GM21390 (cell line): ENCODE measurements at regions not wholly inside any gene's neighbourhood (a gene's known extent, or its start where the extent isn't known, plus 50 kb on each side); places are given as distances from the start of the nearest gene placed in this dataset.
"Not testable (repeated sequence)": the region's sequence is repeated elsewhere in the genome, so short reads cannot be mapped to it uniquely, and the experiment has no call there.

ENCODE experiments used
- ATAC-seq: cut with Tn5 transposase; IDR thresholded peaks from one replicate; pipeline ENCODE4 v1.9.1; 2021; ENCODE audit not compliant: unreplicated experiment

DNA sequence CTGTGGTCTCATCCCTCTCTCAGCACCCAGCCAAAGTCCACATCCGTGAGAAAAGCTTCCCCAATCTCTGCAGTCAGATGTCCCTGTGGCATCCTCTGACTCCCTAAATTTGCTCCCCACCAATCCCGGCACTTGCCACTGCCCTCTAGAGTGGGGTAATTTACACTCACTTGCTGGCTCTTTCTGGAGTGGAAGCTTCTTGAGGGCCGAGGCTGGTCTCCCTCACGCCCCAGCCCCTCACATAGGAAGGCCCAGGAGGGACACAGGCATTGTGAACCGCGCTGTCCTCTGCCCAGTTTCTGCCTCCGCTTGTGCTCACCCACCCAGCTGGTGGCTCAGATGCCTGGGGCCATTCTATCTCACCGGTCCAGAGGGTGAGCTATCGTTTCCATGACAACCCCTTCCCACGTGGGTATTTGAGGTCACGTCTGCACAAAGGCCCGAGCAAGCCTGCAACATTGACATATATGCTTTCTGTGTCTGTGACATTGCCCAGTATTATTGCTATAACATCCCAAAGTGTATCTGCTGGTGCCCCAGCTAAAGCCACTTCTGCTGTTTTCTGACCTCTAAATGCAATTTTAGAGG lies 97.3 kb upstream of the CTBP2 start:
- ATAC-seq: no peak

DNA sequence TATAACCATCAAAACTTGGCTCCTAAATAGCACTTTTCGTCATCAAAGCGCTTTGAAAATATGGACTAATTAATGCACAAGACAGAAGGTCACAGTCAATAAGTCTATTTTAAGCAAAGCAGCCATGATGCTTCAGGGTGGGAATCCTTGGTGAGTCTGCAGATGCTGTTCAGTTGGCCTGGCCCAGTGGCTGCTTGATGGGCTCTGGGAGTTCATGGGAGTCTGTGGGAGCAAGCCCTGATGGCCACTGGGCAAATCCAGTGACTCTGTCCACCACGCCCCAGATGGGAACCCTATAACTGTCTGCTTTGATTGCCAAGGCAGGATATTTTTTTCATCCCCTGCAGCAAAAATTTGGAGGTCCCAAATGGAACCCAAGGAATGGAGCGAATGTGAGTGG lies 95.7 kb upstream of the CTBP2 start:
- no peak for ATAC-seq

DNA sequence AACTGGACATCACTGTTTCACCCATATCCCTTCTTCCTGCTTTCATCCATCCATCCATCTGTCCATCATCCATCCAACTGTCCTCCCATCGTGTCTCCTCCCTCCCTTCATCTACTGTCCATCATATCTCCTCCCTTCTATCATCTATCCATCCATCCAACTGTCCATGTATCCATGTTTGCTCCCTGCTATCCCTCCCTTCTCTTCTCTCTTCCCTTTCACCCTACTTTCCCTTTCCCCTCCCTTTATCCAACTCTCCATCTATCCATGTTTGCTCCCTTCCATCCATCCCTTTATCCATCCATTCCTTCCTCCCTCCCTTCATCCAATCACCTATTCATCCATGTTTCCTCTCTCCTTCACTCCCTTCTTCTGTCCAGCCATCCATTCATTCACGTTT lies 92.6 kb upstream of the CTBP2 start:
- ATAC-seq: no peak

DNA sequence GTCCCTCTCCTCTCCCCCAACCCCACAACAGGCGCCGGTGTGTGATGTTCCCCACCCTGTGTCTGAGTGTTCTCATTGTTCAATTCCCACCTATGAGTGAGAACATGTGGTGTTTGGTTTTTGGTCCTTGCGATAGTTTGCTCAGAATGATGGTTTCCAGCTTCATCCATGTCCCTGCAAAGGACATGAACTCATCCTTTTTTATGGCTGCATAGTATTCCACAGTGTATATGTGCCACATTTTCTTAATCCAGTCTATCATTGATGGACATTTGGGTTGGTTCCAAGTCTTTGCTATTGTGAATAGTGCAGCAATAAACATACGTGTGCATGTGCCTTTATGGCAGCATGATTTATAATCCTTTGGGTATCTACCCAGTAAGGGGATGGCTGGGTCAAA lies 90.5 kb upstream of the CTBP2 start:
- not testable (repeated sequence) for ATAC-seq

DNA sequence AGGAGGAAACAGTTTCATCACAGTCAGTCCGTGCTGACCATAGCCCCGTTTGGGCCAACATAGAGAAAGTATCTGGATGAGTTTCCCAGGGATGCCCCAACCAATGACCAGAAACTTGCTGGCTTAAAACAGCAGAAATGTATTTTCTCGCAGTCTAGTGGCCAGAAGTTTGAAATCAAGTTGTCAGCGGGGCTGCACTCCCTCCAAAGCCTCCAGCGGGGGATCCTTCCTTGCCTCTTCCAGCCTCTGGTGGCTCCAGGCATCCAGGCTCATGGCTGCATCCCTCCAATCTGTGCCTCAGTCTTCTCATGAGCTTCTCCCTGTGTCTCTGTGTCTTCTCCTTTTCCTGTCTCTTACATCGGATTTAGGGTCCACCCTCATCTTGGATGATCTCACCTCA lies 89.6 kb upstream of the CTBP2 start:
- ATAC-seq: no peak

DNA sequence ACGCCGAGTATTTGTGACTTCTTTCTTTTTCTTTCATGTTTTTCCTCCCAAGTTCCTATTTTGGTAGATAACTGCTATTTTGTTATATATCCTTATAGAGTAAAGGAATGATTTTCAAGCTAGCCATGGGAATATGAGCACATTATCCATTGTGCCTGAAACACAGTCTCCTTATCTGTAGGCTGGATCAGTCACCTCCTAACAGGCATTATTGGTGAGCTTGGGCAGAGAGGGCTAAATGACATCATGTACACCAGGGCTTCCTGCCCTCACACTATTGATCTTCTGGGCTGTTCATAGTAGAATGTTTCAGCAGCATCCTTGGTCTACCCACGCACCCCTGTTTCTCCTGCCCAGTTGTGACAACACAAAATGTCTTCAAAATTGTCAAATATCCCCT lies 88.1 kb upstream of the CTBP2 start:
- ATAC-seq: no peak

DNA sequence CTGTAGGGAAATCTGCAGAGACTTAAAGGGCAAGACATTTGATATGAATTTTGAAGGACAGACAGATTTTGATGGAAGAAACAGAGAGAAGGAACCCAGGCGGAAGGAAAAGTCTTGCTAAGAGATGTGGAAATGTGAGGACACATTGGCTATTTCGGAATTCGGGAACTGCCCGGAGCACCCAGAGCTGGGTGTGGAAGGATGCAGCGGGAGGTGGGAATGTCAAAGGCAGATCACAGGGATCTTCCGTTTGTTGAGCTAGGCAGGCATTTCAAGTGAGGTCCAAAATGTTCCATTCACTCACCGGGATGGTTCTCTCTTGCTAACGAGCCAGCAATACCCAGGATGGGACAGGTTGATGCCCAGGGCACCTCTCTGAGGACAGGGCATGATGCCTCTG lies 87.2 kb upstream of the CTBP2 start:
- no peak for ATAC-seq

DNA sequence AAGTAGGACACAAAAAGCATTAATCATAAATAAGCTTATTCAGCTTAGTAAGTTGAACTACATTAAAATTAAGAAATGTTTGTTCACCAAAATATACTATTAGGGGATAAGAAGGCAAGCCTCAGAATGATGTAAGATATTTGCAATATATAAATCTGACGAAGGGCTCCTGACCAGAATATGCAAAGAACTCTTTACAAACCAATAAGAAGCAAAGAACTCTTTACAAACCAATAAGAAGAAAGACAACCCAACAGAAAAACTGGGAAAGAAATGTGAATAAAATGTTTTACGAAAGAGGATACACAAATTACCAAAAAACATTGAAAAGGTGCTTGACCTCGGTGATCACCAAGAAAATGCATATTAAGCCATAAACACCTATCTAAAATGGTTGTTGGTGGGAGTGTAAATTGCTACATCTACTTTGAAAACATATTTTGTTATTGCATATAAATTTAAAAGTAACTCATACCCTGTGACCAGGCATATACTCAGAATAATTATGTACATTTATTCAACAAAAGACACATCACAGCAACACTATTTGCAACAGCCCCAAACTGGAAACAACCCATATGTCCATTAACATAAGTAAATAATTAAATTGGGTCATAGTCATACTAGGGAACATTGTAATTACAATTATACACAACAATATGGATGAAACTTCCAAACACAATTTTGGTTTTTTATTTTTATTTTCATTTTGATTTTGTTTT lies 83.3 kb upstream of the CTBP2 start:
- no peak for ATAC-seq

DNA sequence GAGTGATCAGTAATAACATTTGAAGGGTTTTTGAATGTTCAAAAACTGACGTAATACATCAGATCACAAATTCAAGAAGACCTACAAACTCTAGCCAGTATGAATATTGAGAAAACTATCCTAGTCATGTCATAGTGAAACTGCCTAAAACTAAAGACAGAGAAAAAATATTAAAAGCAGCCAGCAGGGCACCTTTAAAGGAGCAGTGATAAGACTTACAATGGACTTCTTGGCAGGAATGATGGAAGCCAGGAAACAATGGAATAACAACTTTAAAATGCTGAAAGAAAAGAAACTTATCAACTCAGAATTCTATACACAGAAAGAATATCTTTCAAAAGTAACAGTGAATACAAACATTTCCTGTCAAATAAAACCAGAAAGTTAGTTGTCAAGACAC lies 78.3 kb upstream of the CTBP2 start:
- no peak for ATAC-seq

DNA sequence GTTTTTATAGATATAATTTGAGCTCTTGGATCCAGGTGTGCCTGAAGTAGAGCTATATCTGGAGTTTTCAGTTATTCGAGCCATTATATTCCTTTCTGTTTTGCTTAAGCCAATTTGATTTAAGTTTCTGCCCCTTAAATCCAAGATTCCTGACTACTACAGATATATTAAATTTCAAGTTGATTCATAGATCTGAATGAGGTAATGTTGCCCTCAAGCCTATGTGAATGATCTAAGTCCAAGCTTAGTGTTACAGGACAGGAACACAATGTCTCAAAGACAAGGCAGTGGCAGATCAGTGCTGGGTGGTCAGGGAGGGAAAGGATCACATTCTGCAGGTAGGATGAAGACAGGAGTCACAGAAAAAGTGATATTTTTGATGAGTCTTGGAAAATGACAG lies 75.7 kb upstream of the CTBP2 start:
- ATAC-seq: no peak

DNA sequence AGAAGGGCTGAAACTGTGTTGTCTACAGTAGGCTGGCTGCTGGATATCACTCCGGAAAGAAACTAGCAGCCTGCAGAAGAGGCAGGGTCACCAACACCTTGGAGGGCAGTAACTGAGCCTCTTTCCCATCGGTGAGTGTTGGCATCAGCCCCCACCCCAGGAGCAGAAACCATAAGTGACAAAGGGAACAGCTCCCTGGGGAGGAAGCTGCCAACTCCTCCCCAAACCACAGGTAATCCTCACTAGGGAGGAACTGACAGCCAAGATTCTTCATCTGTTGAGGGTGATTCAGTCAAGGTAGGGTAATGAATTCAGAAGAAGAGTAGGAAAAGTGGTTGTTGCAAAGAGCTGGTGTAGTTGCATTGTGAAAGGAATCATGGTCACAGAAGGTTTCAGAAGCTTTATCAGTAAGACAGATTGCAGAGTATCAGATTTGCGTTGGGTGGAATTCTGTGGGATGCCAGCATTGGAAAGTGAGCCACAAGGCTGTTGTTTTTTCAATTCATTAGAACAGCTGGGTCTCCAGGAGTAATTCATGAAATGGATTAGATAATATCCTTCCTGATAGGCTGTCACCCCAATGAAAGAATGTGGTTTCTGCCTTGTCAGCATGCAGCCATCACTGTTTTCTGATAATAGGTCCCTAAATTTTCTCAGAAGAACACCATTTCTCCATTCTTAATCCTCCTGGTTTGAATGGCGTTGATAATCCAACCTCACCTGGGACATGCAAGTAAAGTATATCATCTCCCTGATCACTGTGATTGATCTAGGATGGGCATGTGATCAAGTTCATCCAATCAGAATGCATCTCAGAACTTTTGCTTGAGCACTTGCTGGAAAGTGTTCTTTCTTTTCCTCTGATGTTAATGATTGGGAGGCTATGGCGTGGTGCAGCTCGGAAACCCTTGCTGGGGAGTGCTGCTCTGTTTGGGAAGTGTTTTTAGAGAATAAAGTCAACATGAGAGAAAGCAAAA lies 75.0 kb upstream of the CTBP2 start:
- no peak for ATAC-seq

DNA sequence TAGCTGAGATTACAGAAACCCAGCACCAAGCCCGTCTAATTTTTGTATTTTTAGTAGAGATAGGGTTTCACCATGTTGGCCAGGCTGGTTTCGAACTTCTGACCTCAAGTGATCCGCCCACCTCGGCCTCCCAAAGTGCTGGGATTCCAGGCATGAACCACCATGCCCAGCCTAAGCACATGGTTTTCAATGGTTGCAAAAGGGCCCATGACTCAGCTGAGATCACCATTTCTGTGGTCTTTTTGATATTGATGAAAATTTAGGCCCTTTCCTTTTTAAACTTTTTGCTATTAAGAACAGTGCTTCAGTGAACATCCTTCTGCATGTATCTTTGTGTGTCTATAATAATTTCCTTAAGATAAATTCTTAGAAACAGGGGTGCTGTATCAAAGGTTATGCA lies 74.2 kb upstream of the CTBP2 start:
- ATAC-seq: not testable (repeated sequence)

DNA sequence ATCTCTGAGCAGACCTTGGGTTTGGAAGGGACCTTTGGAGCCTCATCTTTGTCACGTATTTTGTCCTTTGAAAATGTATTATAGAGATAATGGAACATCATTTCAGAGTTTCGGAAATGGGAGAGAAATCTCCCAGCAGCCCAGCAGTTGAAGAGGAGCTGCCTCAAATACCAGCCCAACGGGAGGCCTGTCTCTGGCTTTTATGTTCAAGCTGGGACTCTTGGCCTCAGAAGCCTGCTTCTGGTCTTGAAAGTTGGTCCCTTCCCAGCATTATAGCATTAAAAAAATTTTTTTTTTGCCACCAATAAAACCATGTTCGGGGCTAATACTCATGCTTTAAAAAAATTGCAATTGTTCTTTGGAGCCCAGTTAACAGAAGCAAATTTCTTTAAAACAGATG lies 73.4 kb upstream of the CTBP2 start:
- no peak for ATAC-seq

DNA sequence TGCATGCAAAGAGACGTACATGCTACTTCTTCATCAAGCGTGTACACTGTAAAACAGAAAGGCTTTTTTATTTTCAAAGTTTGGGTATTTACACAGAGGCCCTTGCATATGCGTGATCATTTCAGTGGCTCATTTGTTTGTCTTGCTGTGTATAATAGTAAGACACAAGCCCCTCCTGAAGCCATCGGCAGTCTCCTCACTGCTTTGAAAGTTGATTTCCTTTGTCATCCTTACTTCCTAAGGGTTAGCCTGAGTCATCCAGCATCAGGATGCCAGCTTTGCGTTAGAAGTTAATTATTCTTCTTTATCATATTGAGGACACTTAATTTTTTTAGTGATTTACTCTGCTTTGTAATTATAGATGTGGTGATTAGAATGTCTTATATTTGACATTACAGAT lies 72.5 kb upstream of the CTBP2 start:
- ATAC-seq: no peak

DNA sequence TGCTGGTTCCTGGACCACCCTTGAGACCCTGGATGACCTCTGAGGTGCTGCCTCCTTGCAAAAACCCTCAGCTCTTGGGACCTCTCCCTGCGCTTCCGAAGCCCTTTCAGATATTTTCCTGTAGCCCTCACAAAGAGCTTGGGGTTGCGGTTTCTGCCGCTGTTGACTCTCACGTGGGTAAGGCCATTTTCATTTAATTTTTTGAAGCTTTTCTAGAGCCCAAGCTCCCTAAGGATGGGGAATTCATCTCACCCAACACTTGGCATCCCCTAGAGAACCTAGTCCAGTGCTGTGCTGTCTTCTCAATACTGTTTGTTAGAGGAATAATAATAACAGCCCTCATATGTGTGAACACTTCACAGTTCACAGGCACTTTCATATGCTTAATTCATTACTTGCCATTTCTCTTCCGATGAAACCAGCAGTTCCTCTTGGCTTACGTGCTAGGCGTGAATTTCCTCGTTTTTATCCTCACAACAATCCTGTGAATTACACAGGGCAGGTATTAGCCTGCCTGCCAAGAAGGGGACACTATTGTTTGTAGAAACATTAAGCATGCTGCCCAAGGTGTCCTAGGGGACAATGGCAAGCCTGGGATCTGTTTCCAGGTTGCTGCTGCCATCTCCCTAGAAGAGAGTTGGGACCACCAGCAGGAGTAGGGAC lies 71.6 kb upstream of the CTBP2 start:
- no peak for ATAC-seq

DNA sequence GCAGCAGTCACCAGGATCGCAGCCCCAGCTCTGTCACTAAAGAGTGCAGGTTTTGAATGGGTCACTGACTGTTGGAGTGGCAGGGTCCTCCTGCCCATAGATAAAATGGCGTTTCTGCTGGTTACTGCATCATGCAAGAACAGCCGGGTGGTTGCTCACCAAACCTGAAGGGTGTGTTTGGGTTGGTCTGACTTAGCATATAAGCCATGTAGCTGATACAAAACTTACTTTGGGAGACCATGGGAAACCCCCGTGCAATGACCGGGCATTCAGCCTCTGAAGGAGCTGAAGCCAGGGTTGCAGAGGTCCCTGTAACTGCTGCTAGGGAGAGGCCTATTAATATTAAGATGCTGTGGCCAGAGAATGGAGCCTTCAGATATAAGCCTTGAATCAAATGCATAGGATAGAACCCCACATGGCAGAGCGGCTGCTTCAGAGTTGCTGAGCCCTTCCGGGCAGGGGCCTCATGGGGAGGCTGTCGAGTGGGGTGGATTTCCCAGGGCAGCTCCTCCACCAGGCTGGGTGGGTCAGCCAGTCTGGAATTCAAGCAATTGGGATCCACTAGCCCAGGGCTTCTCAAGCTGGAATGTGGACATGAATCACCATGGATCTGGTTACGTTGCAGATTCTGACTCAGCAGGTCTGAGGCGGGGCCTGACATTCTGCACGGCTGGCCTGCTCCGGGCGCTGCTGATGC lies 70.9 kb upstream of the CTBP2 start:
- no peak for ATAC-seq

DNA sequence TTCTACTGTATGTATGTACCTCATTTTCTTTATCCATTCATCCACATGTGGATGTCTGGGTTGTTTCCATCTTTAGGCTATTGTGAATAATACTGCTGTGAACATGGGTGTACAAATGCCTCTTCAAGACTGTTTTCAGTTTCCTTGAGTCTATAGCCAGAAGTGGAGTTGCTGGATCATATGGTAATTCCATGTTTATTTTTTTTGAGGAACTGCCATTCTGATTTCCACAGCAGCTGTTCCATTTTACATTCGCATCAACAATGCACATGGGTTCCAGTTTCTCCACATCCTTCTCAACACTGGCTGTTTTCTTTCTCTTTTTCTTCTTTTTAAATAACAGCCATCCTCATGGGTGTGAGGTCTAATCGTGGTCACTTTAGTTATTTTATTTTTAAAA lies 69.9 kb upstream of the CTBP2 start:
- ATAC-seq: no peak

DNA sequence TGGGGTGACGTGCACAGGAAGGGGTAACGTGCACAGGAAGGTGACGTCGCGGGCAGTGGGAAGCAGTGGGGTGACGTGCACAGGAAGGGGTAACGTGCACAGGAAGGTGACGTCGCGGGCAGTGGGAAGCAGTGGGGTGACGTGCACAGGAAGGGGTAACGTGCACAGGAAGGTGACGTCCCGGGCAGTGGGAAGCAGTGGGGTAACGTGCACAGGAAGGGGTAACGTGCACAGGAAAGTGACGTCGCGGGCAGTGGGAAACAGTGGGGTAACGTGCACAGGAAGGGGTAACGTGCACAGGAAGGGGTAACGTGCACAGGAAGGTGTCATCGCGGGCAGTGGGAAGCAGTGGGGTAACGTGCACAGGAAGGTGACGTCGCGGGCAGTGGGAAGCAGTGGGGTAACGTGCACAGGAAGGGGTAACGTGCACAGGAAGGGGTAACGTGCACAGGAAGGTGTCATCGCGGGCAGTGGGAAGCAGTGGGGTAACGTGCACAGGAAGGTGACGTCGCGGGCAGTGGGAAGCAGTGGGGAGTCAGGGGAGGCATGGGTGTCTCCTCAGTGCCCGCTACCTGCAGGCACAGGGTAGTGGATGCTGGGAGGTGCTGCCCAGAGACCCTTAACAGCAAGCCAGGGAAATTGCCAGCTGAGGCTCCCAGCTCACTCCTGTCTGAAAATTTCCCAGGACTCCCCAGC lies 68.0 kb upstream of the CTBP2 start:
- ATAC-seq: not testable (repeated sequence)

DNA sequence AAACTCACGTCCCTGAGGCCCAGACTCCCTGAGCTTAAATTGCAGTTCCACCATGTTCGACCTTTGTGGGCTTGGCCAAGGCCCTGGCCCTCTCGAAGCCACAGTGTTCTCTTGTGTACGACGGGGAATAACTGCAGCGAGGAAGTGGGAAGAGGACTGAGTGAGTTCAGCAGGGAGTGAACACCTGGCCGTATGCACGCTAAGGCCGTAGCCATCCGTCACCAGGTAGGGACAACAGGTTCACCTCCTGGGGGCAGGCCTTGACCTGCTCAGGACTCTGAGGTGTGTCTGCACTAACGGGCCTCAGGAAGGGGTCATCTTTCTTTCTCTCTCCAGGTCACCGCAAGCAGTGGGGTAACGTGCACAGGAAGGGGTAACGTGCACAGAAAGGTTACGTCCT lies 67.2 kb upstream of the CTBP2 start:
- no peak for ATAC-seq

DNA sequence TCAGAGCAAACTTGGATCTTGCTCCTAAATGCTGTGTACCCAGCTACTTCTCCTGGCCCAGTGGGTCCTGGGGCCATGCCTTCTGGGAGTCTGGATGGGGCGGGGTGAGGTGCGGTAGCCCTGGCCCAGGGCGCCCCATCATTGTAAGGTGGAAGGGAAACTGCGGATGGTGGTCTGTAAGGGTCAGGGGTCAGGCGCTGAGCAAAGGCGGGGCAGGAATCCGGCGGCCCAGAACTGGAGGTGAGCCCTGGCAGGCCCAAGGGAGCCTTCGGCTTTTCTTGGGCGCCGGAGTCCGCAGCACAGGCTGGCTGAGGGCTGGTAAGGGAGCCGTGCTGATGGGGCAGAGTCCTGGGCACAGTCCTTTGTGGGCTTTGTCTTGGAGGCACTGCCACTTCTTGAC lies 66.5 kb upstream of the CTBP2 start:
- no peak for ATAC-seq
